GM12878 (cell line): ENCODE measurements at regions not wholly inside any gene's neighbourhood (a gene's known extent, or its start where the extent isn't known, plus 50 kb on each side); places are given as distances from the start of the nearest gene placed in this dataset.

ENCODE experiments used
- ATAC-seq: fragments of 200-7000 bp; cut with Tn5 transposase; 3 replicates; pipeline ENCODE4 v1.9.1; 2020; ENCODE audit warnings: mild to moderate bottlenecking, moderate library complexity
- BruUV-seq: library from RNA; stranded (reverse); fragments of 400-500 nt; replicated peaks from 2 replicates; lab custom pipeline; 2021; lab: Mats Ljungman, UMichigan
- CTCF ChIA-PET: fragments of 300-600 bp; sonication (Branson Sonifier 250); formaldehyde crosslinking; extraction: SDS; loops from one replicate; lab custom pipeline; 2021; ENCODE audit warnings: inconsistent platforms; lab: Yijun Ruan, JAX
- POLR2A ChIA-PET: fragments of 350-600 bp; formaldehyde crosslinking; extraction: SDS; loops from one replicate; lab custom pipeline; 2021; ENCODE audit warnings: inconsistent platforms; lab: Charles Lee
- RAD21 ChIA-PET: fragments of 300-600 bp; sonication (Branson Sonifier 250); formaldehyde crosslinking; loops from one replicate; lab custom pipeline; 2023; ENCODE audit warnings: antibody characterized with exemption; ENCODE audit not compliant: unreplicated experiment; lab: Charles Lee
- SMC1A ChIA-PET: fragments of 300-600 bp; sonication (Branson Sonifier 250); formaldehyde crosslinking; loops from one replicate; lab custom pipeline; 2023; ENCODE audit not compliant: unreplicated experiment, uncharacterized antibody; lab: Charles Lee
- DNase-seq: peaks from one replicate; pipeline ENCODE4 v3.0.0-alpha.2; 2011; ENCODE audit warnings: low read depth, low spot score
- FAIRE-seq: peaks from 3 replicates; lab custom pipeline; 2011; peaks lifted over from hg19 to GRCh38; lab: Jason Lieb, UNC
- H2AFZ ChIP-seq: 2 replicates; pipeline ENCODE4 v1.6.0; 2011; ENCODE audit warnings: low read depth, low read length, control low read depth; ENCODE audit not compliant: control insufficient read depth
- H3K27ac ChIP-seq: 2 replicates; pipeline ENCODE4 v1.5.1; 2011; ENCODE audit warnings: control low read depth; ENCODE audit not compliant: control insufficient read depth, insufficient read depth
- H3K27me3 ChIP-seq, 2 experiments: replicated peaks in 1 of 2; 2 replicates each; pipeline versions ENCODE4 v1.6.0 to v1.6.1; 2011; ENCODE audit warnings: low read length in 1 of 2; ENCODE audit not compliant: control insufficient read depth in 2 of 2, insufficient read depth in 2 of 2
- H3K36me3 ChIP-seq, 2 experiments: 2 replicates each; pipeline ENCODE4 v1.5.1; 2011; ENCODE audit warnings: low read length in 1 of 2; ENCODE audit not compliant: control insufficient read depth in 2 of 2, insufficient read depth in 2 of 2
- H3K4me1 ChIP-seq: 2 replicates; pipeline ENCODE4 v1.6.1; 2011; ENCODE audit warnings: mild to moderate bottlenecking, low read length, moderate library complexity, mixed read lengths; ENCODE audit not compliant: control insufficient read depth, insufficient read depth
- H3K4me2 ChIP-seq: 2 replicates; pipeline ENCODE4 v1.6.0; 2011; ENCODE audit warnings: control low read depth; ENCODE audit not compliant: control insufficient read depth, insufficient read depth
- H3K4me3 ChIP-seq: fragments of 200-600 bp; sonication (generic); 2 replicates; pipeline ENCODE4 v1.5.1; 2016
- H3K79me2 ChIP-seq: 2 replicates; pipeline ENCODE4 v1.6.0; 2011; ENCODE audit warnings: low read length; ENCODE audit not compliant: control insufficient read depth, insufficient read depth
- H3K9ac ChIP-seq: 2 replicates; pipeline ENCODE4 v1.8.0; 2011; ENCODE audit warnings: low read length, control low read depth, mixed read lengths; ENCODE audit not compliant: control insufficient read depth, insufficient read depth
- H3K9me3 ChIP-seq: replicated peaks from 3 replicates; pipeline ENCODE4 v1.5.1; 2011; ENCODE audit warnings: mild to moderate bottlenecking, low read length; ENCODE audit not compliant: control insufficient read depth, insufficient read depth
- H4K20me1 ChIP-seq: 2 replicates; pipeline ENCODE4 v1.6.0; 2011; ENCODE audit not compliant: control insufficient read depth, insufficient read depth
- EGR1 ChIP-seq, 2 experiments: IDR thresholded peaks; 1 replicate in 1 of 2; 2 replicates in 1 of 2; pipeline ENCODE4 v1.6.1; 2011 to 2012; ENCODE audit warnings: low read depth in 2 of 2, low read length in 2 of 2, borderline replicate concordance in 1 of 2, mild to moderate bottlenecking in 1 of 2, moderate library complexity in 1 of 2
- POLR2AphosphoS2 ChIP-seq: IDR thresholded peaks from 2 replicates; pipeline ENCODE4 v1.6.1; 2011; ENCODE audit warnings: low read depth, mild to moderate bottlenecking, low read length, improper control_type of control experiment, moderate library complexity
- RELA ChIP-seq: fragments of 450-650 bp; IDR thresholded peaks from 2 replicates; pipeline ENCODE4 v1.8.0; 2014; ENCODE audit warnings: borderline replicate concordance; ENCODE audit not compliant: partially characterized antibody
- WGBS: methylation state at CpG from one replicate; pipeline ENCODE4 v1.1.6; 2016; ENCODE audit warnings: low lambda C conversion rate; ENCODE audit not compliant: insufficient replicate concordance, insufficient coverage; ENCODE audit errors: missing lambda C conversion rate; 5-methylcytosine and 5-hydroxymethylcytosine counted together
- in situ Hi-C: fragments of 300-500 bp; cut with MboI; formaldehyde crosslinking; loops from 9 replicates; pipeline ENCODE4 v1.14.3; 2018; ENCODE audit warnings: mixed read lengths
- intact Hi-C: fragments of 100-400 bp; cut with micrococcal nuclease; formaldehyde crosslinking; loops from one replicate; pipeline ENCODE4 v1.14.2; 2022; ENCODE audit not compliant: unreplicated experiment
- TF ChIP-seq, protein P1 (sequence below): IDR thresholded peaks from 2 replicates; pipeline ENCODE4 v1.6.1; 2012; ENCODE audit warnings: low read depth, low read length, improper control_type of control experiment
- TF ChIP-seq, protein P2 (sequence below): IDR thresholded peaks from 2 replicates; pipeline ENCODE4 v1.6.1; 2012; ENCODE audit warnings: mild to moderate bottlenecking, low read depth, low read length

DNA sequence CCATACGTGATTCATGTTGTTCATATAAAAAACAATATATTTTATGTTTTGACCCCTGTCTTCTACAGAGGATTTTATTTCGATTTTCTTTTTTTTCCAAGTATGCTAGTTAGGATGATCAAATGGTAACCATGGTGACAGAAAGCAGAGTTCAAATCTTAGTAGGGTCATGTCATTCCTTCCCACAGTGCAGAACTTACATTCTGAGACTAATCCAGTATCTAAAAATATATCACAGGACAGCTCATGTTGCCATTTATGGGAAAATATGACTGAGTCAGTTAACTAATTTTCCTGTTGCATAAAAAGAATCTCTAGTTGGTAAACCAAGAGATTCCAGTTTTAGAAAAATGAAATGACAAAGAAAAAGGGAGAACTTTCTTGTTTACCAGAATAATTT is 209.5 kb downstream of the PARM1 start:
- Histone ChIP-seq H3K79me2 (no peaks in the 10 kb centered on the region), H3K27ac (no peak overlapping the region), H3K36me3 (no peaks in the 10 kb centered on the region), H3K4me3 (no peak overlapping the region), H2AFZ (no peak overlapping the region), H3K4me1 (no peaks in the 10 kb centered on the region), H3K27me3 (no peaks in the 10 kb centered on the region), H4K20me1 (no peaks in the 10 kb centered on the region), H3K4me2 (no peak overlapping the region), H3K9ac (no peak overlapping the region), H3K9me3 (no peaks in the 10 kb centered on the region)
- BruUV-seq = no TSS peak
- ChIA-PET POLR2A (no interaction called here), CTCF (no interaction called here), RAD21 (no interaction called here), SMC1A (no interaction called here)
- DNase-seq (no peak), ATAC-seq (no peak), FAIRE-seq (no peak)
- WGBS = 20% methylated on average over 2 of the region's 2 CpGs
- in situ Hi-C loops (no loop called here), intact Hi-C loops (no loop called here)
- TF ChIP-seq, protein P1, sequence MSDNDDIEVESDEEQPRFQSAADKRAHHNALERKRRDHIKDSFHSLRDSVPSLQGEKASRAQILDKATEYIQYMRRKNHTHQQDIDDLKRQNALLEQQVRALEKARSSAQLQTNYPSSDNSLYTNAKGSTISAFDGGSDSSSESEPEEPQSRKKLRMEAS = no peak
- TF ChIP-seq EGR1 (IDR thresholded peaks at IDR 0.05; ENCODE audit: borderline replicate concordance in 1 of 2, low read depth in 2 of 2, low read length in 2 of 2) = no peak
- no peak for TF ChIP-seq RELA

DNA sequence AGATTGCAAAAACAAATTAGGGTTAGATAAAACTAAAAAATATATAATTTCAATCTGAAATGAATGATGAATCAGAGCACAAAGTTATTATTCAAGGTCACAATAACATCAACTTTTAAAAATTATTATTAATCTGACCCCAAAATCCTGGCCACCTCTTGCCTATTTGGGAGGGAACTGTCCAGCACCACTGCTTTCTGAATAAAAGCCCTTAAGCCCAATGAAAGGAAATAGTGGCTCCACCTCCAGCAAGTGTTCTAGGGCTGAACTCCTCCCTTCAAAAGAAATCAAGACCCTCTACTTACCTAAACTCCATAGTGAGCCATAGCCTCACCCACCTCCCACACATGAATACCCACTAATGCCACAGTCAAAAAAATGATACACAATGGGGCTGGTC is 208.2 kb downstream of the PARM1 start:
- RAD21 ChIA-PET = no interaction called here
- Histone ChIP-seq H4K20me1 (no peaks in the 10 kb centered on the region), H3K79me2 (no peaks in the 10 kb centered on the region), H3K27ac (no peak overlapping the region), H2AFZ (no peak overlapping the region), H3K36me3 (no peaks in the 10 kb centered on the region), H3K4me2 (no peak overlapping the region), H3K9ac (no peak overlapping the region), H3K4me3 (no peak overlapping the region), H3K27me3 (no peaks in the 10 kb centered on the region), H3K9me3 (no peaks in the 10 kb centered on the region), H3K4me1 (no peaks in the 10 kb centered on the region)
- FAIRE-seq = no peak
- no peak for DNase-seq
- in situ Hi-C loops = no loop called here
- CTCF ChIA-PET = interaction anchor here (0.6 kb wide), 1 partner anchor 691 kb away, joined by 3 read pairs; no protein-coding TSS in a partner anchor
- ATAC-seq = no peak
- BruUV-seq = no TSS peak
- SMC1A ChIA-PET = interaction anchor here (0.6 kb wide), 1 partner anchor 22 kb away, joined by 3 read pairs; no protein-coding TSS in a partner anchor
- POLR2A ChIA-PET = no interaction called here
- intact Hi-C loops = no loop called here
- TF ChIP-seq POLR2AphosphoS2 = no peak
- TF ChIP-seq, protein P2, sequence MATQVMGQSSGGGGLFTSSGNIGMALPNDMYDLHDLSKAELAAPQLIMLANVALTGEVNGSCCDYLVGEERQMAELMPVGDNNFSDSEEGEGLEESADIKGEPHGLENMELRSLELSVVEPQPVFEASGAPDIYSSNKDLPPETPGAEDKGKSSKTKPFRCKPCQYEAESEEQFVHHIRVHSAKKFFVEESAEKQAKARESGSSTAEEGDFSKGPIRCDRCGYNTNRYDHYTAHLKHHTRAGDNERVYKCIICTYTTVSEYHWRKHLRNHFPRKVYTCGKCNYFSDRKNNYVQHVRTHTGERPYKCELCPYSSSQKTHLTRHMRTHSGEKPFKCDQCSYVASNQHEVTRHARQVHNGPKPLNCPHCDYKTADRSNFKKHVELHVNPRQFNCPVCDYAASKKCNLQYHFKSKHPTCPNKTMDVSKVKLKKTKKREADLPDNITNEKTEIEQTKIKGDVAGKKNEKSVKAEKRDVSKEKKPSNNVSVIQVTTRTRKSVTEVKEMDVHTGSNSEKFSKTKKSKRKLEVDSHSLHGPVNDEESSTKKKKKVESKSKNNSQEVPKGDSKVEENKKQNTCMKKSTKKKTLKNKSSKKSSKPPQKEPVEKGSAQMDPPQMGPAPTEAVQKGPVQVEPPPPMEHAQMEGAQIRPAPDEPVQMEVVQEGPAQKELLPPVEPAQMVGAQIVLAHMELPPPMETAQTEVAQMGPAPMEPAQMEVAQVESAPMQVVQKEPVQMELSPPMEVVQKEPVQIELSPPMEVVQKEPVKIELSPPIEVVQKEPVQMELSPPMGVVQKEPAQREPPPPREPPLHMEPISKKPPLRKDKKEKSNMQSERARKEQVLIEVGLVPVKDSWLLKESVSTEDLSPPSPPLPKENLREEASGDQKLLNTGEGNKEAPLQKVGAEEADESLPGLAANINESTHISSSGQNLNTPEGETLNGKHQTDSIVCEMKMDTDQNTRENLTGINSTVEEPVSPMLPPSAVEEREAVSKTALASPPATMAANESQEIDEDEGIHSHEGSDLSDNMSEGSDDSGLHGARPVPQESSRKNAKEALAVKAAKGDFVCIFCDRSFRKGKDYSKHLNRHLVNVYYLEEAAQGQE = peak; percentile 81
